SK-N-SH treated with all-trans-retinoic acid at 6 μM for 48 hours (cell line): ENCODE measurements at regions not wholly inside any gene's neighbourhood (a gene's known extent, or its start where the extent isn't known, plus 50 kb on each side); places are given as distances from the start of the nearest gene placed in this dataset.

Source experiments
- CSDC2 ChIP-seq: fragments of 250-450 bp; sonication (Bioruptor Pico); IDR thresholded peaks from 2 replicates; pipeline ENCODE4 v1.5.0; 2020; ENCODE audit warnings: mild to moderate bottlenecking, moderate library complexity
- ISL1 ChIP-seq: fragments of 250-450 bp; sonication (Bioruptor Pico); IDR thresholded peaks from 2 replicates; pipeline ENCODE4 v2.1.2; 2022; ENCODE audit warnings: mild to moderate bottlenecking, moderate library complexity
- SNAI2 ChIP-seq: fragments of 250-450 bp; sonication (Bioruptor Pico); IDR thresholded peaks from 2 replicates; pipeline ENCODE4 v1.5.0; 2020; ENCODE audit warnings: mild to moderate bottlenecking, moderate library complexity
- TOX ChIP-seq: fragments of 250-450 bp; sonication (Bioruptor Pico); IDR thresholded peaks from 2 replicates; pipeline ENCODE4 v1.8.0; 2021; ENCODE audit warnings: mild to moderate bottlenecking, moderate library complexity, borderline replicate concordance
- ZNF70 ChIP-seq: fragments of 450-650 bp; formaldehyde crosslinking; IDR thresholded peaks from 2 replicates; pipeline ENCODE4 v1.5.0; 2020; ENCODE audit warnings: mild to moderate bottlenecking, moderate library complexity
- TF ChIP-seq, protein P1 (sequence below): fragments of 250-450 bp; sonication (Bioruptor Pico); IDR thresholded peaks from 2 replicates; pipeline ENCODE4 v1.8.0; 2021; ENCODE audit warnings: low read depth, mild to moderate bottlenecking, moderate library complexity, borderline replicate concordance
- TF ChIP-seq, protein P2 (sequence below): fragments of 250-450 bp; sonication (Bioruptor Pico); IDR thresholded peaks from 2 replicates; pipeline ENCODE4 v1.5.1; 2020; ENCODE audit warnings: low read depth, mild to moderate bottlenecking, moderate library complexity
- TF ChIP-seq, protein P3 (sequence below): fragments of 250-450 bp; sonication (Bioruptor Pico); IDR thresholded peaks from 2 replicates; pipeline ENCODE4 v1.8.0; 2020; ENCODE audit warnings: mild to moderate bottlenecking, moderate library complexity, borderline replicate concordance

DNA sequence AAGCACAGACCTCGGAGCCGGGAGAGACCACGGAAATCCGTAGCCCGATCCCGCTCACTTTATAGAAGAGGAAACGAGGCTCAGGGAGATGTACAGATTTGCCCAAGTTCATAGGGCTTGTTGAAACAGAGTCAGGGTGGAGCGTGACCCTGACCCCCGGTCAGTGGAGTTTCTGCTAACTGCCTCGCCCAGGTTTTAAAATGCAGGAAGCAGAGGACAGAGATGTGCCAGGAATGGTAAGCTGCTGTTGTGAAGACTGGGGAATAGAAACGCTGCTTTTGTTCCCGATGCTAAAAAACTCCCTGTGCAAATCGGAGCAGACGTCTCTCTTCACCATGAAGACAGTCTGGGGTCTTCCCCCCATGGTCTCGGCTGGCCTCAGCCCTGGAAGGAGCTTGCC, 403.0 kb downstream of the SEC14L1 start:
- TF ChIP-seq, protein P1, sequence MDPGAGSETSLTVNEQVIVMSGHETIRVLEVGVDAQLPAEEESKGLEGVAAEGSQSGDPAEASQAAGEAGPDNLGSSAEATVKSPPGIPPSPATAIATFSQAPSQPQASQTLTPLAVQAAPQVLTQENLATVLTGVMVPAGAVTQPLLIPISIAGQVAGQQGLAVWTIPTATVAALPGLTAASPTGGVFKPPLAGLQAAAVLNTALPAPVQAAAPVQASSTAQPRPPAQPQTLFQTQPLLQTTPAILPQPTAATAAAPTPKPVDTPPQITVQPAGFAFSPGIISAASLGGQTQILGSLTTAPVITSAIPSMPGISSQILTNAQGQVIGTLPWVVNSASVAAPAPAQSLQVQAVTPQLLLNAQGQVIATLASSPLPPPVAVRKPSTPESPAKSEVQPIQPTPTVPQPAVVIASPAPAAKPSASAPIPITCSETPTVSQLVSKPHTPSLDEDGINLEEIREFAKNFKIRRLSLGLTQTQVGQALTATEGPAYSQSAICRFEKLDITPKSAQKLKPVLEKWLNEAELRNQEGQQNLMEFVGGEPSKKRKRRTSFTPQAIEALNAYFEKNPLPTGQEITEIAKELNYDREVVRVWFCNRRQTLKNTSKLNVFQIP (CRISPR knock-in tag) = no peak
- TF ChIP-seq, protein P2, sequence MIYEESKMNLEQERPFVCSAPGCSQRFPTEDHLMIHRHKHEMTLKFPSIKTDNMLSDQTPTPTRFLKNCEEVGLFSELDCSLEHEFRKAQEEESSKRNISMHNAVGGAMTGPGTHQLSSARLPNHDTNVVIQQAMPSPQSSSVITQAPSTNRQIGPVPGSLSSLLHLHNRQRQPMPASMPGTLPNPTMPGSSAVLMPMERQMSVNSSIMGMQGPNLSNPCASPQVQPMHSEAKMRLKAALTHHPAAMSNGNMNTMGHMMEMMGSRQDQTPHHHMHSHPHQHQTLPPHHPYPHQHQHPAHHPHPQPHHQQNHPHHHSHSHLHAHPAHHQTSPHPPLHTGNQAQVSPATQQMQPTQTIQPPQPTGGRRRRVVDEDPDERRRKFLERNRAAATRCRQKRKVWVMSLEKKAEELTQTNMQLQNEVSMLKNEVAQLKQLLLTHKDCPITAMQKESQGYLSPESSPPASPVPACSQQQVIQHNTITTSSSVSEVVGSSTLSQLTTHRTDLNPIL (CRISPR knock-in tag) = no peak
- TF ChIP-seq SNAI2 (CRISPR knock-in tag) = no peak
- no peak for TF ChIP-seq ZNF70
- no peak for TF ChIP-seq CSDC2 (CRISPR knock-in tag)
- TF ChIP-seq, protein P3, sequence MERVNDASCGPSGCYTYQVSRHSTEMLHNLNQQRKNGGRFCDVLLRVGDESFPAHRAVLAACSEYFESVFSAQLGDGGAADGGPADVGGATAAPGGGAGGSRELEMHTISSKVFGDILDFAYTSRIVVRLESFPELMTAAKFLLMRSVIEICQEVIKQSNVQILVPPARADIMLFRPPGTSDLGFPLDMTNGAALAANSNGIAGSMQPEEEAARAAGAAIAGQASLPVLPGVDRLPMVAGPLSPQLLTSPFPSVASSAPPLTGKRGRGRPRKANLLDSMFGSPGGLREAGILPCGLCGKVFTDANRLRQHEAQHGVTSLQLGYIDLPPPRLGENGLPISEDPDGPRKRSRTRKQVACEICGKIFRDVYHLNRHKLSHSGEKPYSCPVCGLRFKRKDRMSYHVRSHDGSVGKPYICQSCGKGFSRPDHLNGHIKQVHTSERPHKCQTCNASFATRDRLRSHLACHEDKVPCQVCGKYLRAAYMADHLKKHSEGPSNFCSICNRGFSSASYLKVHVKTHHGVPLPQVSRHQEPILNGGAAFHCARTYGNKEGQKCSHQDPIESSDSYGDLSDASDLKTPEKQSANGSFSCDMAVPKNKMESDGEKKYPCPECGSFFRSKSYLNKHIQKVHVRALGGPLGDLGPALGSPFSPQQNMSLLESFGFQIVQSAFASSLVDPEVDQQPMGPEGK (CRISPR knock-in tag) = no peak
- no peak for TF ChIP-seq TOX (CRISPR knock-in tag)
- no peak for TF ChIP-seq ISL1 (CRISPR knock-in tag)
